ENCODE measurements at regions not wholly inside any gene's neighbourhood (a gene's known extent, or its start where the extent isn't known, plus 50 kb on each side); places are given as distances from the start of the nearest gene placed in this dataset.
"Not testable (repeated sequence)": the region's sequence is repeated elsewhere in the genome, so short reads cannot be mapped to it uniquely, and the experiment has no call there.

DNA sequence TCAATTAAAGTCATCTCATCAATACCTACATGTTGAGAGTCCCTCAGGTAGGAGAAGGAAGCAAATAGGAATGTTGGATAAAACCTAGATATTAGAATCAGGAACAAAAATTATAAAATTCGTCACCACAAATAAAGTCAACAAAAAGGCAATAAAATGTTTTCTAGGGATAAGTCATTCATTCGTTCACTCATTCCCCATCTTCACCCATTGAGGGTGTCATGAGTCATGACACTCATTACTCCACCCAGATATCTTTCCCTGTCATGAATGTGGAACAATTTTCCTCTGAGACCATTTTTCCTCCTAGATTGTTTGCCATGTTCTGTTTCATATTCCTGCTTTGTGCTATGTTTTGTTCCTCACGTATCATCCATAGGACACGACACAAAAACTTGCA lies 50.9 kb upstream of the OLIG3 start:
- no peak for DNase-seq

DNA sequence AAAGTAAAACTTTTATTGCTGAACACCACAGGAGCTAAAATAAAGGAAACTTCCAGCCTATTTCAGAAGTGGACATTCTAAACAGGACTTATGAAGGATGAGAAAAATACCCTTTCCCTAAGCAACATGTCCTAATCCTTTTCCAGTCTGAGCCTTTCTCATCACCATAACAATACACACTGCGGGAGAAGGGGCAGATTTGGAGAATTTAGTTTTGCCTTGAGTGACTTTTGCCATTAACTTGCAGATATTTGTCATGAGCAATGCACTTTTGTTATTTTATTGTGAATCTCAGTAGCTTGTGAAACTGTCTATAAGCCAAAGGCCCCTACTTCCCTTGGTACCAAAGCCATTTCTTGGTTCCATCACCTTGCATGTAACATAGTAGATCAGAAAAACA lies 53.0 kb upstream of the OLIG3 start:
- DNase-seq, result no peak

DNA sequence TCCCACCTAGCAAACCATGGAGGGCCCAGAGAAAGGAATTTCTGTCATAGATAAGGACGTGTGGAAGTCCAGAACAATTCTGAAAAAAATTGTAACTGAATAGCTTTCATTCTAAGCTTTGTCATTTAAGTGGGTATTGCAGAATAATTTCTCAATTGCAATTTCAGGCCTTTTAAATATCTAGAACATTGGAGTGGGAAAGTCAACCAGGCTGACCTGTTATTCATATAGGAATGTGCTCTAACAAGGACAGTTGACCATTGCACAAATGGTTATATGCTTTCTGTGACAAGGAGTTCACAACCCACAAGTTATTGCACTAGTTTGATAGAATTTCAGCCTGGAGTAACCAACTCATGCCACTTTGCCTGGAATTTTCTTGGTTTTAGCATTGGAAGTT lies 53.4 kb upstream of the OLIG3 start:
- no peak for DNase-seq

DNA sequence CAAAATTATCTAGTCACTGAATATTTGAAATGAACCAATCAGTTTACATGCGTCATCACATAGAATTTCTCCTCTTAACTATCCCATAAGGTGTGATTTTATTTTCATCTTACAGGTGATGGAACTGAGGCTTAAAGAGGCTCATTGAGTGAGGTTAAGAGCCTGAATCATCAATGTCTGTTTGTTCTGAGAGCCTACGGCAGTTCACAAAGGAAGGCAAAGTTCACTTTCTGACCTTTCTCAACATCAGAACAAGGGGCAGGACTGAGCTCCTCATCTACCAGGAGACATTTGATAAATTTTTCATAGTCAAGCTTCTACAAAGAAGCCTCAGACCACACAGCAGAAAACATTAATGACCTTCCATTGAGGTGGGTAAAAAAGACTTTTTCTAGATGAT lies 54.9 kb upstream of the OLIG3 start:
- no peak for DNase-seq

DNA sequence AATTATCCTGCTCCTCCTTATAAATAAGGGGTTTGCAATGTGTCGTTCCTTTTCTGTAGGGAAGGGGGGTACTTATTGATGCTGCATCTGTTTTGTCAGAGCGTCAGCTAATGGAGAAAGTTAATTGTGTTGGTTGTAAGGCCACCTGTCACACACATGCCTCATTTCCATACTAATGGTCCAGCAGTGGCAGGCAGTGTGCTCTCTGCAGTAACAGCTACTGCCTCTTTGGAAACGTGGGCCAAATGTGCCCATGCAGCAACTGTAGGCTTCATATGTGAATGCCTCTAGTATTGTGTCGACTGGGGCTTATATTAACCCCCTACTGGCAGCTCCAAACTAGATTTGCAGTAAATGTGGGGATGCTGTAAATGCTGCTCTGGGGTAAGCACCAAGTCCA lies 56.3 kb upstream of the OLIG3 start:
- DNase-seq, result no peak

DNA sequence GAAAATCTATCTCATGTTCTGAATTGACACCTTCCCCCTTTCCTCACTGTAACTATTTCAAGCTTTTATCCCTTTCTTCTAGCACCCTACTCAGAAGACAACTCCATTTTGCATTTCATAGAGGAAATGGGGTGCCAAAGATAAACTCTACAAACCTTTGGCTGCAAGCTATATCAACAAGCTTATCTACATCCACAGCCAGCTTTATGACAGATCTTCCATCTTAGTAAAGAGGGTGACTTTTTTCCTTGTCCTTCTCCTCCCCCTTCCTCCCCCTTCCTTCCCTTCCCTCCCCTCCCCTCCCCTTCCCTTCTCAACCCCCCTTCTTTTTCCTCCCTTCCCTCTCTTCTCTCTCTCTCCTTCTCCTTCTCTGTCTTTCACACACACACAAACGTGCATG lies 58.0 kb upstream of the OLIG3 start:
- no peak for DNase-seq

DNA sequence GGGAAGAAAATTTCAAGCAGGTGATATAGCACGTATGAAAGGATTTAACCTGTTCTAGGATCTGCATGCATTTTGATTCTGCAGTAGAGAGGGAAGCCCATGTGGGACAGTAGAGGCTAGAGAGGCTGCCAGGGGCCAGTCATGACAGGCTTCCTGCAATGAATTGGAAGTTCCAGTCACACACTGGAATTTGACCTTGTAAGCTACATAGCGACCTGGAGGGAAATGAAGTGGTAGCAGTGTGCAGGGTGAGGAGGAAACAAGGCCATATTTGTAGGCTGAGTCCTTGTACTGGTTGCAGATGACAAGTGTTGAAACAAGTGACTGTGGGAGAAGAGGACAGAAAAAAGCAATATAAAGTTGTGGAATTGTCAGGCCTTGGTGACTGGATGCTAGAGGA lies 58.6 kb upstream of the OLIG3 start:
- DNase-seq, result no peak

DNA sequence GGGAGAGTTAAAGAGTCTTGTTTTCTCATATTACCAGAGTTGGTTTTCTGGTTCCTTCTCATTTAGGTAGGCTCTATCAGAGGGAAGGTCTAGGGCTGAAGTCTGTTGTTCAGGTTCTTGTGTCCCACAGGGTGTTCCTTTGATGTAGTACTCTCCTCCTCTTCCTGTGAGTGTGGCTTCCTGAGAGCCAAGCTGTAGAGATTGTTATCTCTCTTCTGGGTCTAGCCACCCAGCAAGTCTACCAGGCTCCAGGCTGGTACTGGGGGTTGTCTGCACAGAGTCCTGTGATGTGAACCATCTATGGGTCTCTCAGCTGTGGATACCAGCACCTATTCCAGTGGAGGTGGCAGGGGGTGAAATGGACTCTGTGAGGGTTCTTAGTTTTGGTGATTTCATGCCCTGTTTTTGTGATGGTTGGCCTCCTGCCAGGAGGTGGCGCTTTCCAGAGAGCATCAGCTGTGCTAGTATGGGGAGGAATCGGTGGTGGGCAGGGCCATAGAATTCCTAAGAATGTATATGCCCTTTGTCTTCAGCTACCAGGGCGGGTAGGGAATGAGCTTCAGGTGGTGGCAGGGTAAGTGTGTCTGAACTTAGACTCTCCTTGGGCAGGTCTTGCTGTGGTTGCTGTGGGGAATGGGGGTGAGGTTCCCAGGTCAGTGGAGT lies 65.5 kb upstream of the OLIG3 start:
- DNase-seq, result not testable (repeated sequence)

DNA sequence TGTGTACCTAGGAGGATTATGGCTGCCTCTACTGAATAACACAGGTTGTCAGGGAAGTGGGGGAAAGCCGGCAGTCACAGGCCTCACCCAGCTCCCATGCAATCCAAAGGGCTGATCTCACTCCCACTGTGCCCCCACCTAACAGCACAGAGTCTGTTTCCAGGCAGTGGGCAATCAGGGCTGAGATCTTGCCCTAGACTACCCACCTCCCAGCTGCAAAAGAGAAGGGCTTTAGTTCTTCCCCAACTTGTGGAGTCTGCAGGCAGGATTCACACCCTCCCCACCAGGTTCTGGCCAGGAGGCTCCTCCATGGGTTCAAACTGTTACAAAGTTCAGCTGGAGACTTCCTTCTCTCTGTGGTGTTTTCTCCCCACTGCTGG lies 66.0 kb upstream of the OLIG3 start:
- no peak for DNase-seq

DNA sequence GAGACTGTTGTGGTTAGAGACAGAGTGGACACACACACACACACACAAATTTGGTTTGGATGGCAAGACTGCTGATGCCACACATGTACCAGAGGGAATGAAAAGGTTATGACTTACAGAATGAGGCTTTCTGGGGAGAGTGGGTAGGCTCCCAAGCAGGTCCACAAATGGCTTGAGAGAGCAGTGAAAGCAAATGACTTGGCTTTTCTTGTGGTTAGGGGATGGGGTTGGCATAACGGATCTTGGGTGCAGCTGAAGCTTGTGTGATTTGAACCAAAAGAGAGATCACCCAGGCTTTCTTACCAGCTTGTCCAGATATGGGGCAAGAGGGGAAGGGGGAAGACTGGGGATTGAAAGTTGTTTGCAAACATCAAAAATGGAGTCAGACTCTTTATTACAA lies 73.9 kb upstream of the OLIG3 start:
- no peak for DNase-seq

DNA sequence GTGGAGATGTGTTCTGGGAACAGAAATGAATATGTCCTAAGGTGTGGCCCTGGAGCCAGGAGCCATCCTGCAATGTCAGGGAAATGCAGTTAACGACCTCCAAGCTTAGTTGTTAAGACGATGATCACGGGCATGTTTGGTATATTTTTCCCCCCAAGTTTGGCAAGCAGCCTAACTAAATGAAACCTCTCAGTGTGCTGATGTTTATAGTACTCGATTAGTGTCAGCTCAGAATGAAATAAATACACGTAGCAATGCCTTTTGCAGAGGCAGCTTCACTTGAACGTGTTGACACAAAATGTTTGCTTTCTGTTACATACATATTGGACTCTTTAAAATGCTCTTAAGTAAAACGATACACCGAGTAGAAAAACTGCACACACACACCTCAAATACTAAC lies 76.2 kb upstream of the OLIG3 start:
- peak; percentile 48 for DNase-seq

DNA sequence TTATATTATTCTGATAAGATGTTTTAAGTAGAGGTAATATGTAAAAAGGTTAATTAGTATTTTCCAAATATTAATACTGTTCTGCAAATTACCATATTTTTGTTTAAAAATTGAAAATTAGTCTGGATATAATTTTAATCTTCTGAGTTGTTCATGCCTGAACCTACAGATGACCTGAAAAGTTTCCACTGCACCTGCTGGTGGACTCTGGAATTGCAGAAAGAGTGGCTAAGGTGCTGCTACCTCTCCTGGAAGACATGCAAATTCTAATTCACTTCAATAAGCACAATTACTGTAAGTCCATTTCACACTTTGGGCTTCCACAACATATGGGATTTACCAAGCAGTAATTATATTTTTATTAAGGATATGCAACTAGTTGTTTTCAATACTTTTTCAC lies 77.7 kb upstream of the OLIG3 start:
- DNase-seq, result no peak

DNA sequence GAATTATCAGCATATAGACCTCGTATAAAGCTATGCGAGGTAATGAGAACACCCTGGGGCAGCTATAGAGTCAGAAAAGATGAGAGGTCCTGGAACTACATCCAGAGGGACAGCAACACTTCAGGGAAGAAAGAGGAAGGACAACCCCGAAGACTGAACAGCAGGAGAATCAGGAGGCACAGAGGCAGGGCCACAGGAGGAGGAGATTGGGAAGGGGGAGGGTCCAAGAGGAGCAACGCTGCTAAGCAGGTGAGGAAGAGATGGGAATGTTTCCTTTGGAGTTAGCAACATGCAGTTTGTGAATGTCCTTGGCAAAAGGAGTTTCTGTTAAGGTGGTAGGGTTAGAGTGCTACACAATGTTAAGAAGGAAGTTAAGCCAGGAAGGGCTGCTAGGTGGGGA lies 79.5 kb upstream of the OLIG3 start:
- DNase-seq, result no peak

DNA sequence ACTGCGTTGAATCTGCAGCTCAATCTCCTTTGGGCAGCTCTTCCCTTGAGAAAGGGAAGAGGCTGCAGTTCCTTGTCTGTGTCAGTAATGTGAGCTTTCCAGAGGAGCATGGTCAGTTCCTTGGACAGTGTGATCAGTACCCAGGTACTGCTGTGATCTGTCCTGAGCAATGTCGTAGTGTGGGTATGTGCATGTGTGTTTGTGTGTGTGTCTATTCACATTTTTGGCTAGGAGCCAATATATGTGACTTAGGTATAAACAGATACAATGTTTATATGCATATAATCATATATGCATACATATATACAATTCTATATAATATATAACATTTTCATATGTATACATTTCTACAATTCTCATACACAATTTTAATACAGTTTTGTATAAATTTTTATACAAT lies 85.4 kb upstream of the OLIG3 start:
- DNase-seq, result no peak

DNA sequence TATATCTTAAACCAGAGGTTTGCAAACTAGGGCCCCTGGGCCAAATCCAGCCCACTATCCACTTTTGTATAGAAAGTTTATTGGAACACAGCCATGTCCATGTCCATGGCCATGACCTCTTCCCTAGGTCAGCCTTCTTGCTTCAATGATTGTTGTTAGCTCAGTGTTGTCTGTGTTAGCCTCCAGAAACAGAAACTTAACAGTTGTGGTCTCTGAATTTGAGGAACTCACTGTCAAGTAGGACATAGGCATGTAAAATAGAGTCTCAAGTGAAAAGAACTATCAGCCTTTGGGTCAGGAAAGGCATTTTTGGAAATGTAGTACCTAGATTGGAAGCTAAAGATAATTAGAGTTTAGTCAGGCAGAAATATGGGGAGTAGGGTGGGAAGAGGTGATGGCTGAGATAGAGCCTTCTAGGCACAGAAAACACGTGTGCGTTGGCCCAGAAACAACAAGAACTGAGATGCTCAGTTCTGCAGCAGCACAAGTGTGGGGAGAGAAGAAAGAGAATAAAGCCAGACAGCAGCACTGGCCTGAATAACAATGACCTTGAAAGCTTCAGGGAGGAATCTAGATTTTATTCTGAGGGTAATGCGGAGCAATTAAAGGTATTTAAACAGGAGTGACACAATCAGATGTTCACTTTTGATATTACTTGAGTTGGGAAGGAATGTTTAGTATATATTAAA lies 87.0 kb upstream of the OLIG3 start:
- no peak for DNase-seq

DNA sequence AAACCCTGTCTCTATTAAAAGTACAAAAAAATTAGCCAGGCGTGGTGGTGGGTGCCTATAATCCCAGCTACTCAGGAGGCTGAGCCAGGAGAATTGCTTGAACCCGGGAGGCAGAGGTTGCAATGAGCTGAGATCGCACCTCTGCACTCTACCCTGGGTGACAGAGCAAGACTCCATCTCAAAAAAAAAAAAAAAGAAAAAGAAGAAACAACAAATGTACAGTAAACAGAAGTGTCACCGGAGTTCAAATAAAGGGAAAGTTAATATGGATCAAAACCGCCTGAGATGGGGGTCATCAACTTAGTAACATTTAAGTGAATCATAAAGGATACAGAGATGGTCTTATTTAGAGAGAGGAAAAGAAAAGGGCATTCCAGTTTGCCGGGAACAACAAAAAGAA lies 89.3 kb upstream of the OLIG3 start:
- DNase-seq, result not testable (repeated sequence)

DNA sequence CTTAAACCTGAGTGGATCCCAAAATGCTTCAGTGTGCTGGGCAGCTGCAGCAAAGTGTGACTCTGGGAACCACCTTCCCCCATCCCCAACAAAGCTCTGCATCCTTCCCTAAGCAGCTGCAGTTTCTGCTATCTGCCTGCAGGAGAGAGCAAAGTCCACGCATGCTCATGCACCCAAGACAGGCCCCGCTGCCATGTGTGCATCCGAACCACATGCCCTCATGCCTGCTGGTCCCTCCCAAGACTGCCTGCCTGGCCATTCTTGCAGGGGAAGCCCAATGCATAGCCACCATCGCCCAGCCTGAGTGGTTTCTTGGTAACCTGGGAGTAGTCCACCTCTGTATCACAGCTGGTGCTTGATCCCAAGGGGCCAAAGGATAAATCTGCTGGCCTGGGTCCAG lies 94.3 kb upstream of the OLIG3 start:
- DNase-seq, result no peak

DNA sequence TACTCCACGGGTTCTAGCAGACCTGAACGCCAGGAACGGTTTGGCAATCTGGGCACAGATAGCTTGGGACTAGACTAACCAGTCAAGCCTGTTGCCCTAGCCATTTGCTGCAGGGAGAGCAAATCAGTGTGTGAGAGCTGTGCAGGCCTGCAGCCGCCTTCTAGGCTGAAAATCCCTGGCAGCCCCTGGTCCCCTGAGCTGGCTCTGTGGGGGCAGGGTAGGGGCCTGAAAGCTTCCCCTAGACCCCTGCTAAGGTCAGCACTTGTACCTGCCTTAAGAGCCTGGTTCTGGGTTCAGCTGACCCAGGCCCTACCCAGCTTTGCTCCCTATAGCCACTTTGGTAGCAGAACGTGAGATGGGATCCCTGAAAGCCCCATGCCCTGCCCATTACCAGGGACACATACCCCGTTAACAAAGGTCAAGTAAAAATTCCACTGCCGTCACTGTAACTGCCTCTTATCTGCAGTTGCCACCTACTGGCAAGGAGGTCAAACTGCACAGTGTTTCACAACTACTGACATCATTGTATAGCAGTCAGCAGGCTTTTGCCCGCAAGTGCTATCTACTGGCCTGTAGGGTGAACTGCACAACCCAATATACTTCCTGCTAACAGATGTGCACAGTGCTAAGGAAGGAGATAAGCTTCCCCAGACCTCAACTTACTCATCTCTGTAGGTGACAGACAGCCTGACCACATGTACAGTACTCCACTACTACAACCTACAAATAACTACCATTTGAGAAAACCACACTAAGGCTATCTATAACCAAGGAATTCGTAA lies 95.1 kb upstream of the OLIG3 start:
- no peak for DNase-seq

DNA sequence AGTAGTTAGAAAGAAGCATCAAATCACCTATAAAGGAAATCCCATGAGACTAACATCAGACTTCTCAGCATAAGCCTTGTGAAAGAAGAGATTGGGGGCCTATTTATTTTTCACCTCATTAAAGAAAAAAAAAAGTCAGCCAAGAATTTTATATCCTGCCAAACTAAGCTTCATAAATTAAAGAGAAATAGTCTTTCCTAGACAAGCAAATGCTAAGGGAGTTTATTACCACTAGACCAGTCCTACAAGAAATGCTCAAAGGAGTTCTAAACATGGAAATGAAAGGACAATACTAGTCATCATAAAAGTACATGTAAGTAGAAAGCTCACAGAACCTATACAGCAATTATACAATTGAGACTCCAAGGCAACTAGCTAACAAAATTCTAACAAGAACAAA lies 96.5 kb upstream of the OLIG3 start:
- no peak for DNase-seq

DNA sequence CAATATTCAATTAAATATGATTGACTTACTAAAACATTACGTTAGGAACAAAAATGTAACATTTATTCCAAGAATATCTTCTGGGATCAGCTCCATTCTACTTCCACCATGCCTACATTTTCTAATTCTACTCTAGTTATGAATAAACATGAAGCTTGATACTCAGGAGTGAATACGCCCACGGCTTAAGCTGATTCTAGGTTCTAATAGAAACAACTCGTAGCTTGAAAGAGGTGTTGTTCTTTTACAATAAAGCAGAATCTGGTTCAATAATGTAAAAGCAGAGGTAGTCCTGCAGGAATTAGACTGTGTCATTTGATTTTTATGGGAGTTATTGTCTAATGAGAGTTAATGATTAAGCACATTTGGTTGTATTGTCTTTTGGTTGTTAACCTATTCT lies 107.3 kb upstream of the OLIG3 start:
- no peak for DNase-seq

DNA sequence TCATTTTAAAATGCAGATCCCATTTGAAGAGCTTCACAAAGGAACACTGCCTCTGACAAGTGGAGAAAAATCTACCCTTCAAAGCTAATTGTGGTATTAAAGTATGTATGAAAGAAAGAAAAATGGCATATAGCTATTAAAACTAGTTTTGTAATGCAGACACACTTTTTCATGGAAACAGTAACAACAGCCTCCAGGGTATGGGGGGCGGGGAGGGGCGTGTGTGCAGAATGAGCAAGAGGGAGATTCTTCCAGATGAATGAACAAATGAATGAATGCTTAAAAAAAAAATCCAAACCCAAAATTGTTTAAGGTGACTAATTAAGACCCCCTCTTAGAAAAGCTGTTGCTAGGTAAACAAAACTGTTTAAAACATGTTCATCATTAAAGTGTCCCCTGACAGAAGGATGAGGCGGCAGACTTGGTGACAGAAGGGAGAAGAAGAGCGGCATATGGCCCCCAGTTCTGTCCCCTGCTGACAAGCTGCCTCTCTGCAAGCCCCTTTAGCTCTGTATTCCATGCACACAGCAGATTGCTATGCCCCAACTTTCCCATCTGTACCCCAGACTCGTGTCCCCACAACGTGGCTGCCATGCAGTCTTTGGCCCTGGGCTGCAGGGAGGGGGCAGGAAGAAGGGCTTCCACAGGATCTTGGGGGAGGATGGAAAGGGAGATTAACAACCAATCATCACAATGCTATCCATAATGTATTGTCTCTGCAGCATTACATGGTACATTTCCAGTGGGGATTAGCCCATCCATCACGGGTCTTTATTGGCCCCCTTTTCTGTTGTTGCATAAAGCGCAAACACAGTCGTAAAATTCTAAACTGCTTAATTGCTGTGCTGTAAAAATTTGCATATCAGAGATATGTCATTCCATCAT lies 108.4 kb upstream of the OLIG3 start:
- no peak for DNase-seq

DNA sequence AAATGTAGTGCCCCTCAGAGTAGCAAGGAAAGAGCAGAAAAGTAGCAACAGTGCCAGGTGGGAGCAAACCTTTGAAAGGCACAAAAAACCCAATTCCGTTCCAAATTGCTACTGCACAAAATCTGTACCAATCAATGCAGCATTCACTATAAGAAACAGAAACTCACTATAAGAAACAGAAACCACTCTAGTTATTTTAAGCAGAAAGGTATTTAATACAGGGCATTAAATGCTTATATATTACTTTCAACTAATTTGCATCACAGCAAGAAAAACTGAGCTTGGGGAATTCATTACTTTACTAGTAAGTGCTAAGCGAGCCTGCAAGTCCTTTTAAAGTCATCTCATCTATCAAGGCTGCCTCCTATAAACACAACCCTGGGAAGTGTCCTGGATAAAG lies 116.5 kb upstream of the OLIG3 start:
- no peak for DNase-seq

DNA sequence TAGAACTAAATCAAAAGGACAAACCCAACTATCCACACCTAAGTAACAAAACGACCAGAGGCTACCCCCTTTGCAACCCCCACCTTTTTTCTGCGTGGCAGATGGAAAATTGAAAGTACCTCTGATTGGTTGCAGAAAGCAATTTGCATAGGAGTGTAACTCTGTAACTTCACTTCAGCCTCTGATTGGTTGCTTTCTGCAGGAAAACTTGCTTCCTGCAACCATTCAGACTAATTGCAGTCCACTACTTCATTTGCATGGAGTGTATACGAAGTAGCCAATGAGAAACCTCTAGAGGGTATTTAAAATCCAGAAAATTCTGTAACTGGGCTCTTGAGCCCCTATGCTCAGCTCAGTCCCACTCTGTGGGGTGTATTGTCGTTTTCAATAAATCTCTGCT lies 129.1 kb upstream of the OLIG3 start:
- DNase-seq, result no peak
